Kasumi-1 (cell line): ENCODE measurements at regions not wholly inside any gene's neighbourhood (a gene's known extent, or its start where the extent isn't known, plus 50 kb on each side); places are given as distances from the start of the nearest gene placed in this dataset.

ENCODE experiments used
- DNase-seq, 2 experiments: peaks; one replicate each; lab custom pipeline; 2025; lab: John Stamatoyannopoulos, UW

GRCh38 chr2:21281791-21282514 lies 158.2 kb downstream of the TDRD15 start:
- no peak for DNase-seq

- DNase-seq: no peak
Observed at GRCh38 chr2:21282515-21282898, 158.7 kb downstream of the TDRD15 start.

GRCh38 chr2:21288299-21288698 lies 164.5 kb downstream of the TDRD15 start:
- no peak for DNase-seq

GRCh38 chr2:21288739-21289520 lies 165.2 kb downstream of the TDRD15 start:
- no peak for DNase-seq

- DNase-seq: no peak
Observed at GRCh38 chr2:21289551-21289950, 165.8 kb downstream of the TDRD15 start.

- DNase-seq: no peak
Observed at GRCh38 chr2:21289989-21290388, 166.2 kb downstream of the TDRD15 start.

- no peak for DNase-seq
Observed at GRCh38 chr2:21291426-21291825, 167.7 kb downstream of the TDRD15 start.

GRCh38 chr2:21294446-21294845 lies 170.7 kb downstream of the TDRD15 start:
- DNase-seq: no peak

GRCh38 chr2:21299411-21299810 lies 175.6 kb downstream of the TDRD15 start:
- DNase-seq: no peak

- no peak for DNase-seq
Observed at GRCh38 chr2:21301871-21302455, 178.2 kb downstream of the TDRD15 start.

GRCh38 chr2:21303876-21304275 lies 180.1 kb downstream of the TDRD15 start:
- no peak for DNase-seq

GRCh38 chr2:21305581-21305980 lies 181.8 kb downstream of the TDRD15 start:
- DNase-seq: no peak

- DNase-seq: no peak
Observed at GRCh38 chr2:21306235-21306634, 182.5 kb downstream of the TDRD15 start.

GRCh38 chr2:21307037-21307436 lies 183.3 kb downstream of the TDRD15 start:
- DNase-seq: no peak

- no peak for DNase-seq
Observed at GRCh38 chr2:21310493-21310892, 186.7 kb downstream of the TDRD15 start.

- DNase-seq: no peak
Observed at GRCh38 chr2:21314322-21314835, 190.6 kb downstream of the TDRD15 start.

- peak in 1 of 2 experiments; percentile 7 for DNase-seq
Observed at GRCh38 chr2:21317131-21317530, 193.4 kb downstream of the TDRD15 start.

GRCh38 chr2:21318263-21318662 lies 194.5 kb downstream of the TDRD15 start:
- no peak for DNase-seq

GRCh38 chr2:21326152-21326551 lies 202.4 kb downstream of the TDRD15 start:
- DNase-seq: no peak

GRCh38 chr2:21328177-21328576 lies 204.4 kb downstream of the TDRD15 start:
- DNase-seq: no peak

- no peak for DNase-seq
Observed at GRCh38 chr2:21330786-21331391, 207.1 kb downstream of the TDRD15 start.

- DNase-seq: no peak
Observed at GRCh38 chr2:21331625-21332370, 208.0 kb downstream of the TDRD15 start.
